Caco-2 (cell line): ENCODE measurements at regions not wholly inside any gene's neighbourhood (a gene's known extent, or its start where the extent isn't known, plus 50 kb on each side); places are given as distances from the start of the nearest gene placed in this dataset.

Source experiments
- BruUV-seq: library from RNA; stranded (reverse); fragments of 400-500 nt; replicated peaks from 2 replicates; lab custom pipeline; 2021; lab: Mats Ljungman, UMichigan
- CTCF ChIA-PET: fragments of 300-600 bp; sonication (Branson Sonifier 250); formaldehyde crosslinking; loops from one replicate; lab custom pipeline; 2022; ENCODE audit warnings: antibody characterized with exemption; lab: Charles Lee
- POLR2A ChIA-PET: fragments of 300-600 bp; sonication (Branson Sonifier 250); formaldehyde crosslinking; loops from one replicate; lab custom pipeline; 2022; ENCODE audit warnings: antibody characterized with exemption; lab: Charles Lee
- DNase-seq, 2 experiments: peaks; one replicate each; pipeline versions ENCODE4 v3.0.0 to v3.0.0-alpha.2; 2020 to 2022
- H3K27me3 ChIP-seq: replicated peaks from 2 replicates; pipeline ENCODE4 v1.6.0; 2011; ENCODE audit warnings: low read length; ENCODE audit not compliant: control insufficient read depth, insufficient read depth
- H3K36me3 ChIP-seq: 2 replicates; pipeline ENCODE4 v1.5.1; 2011; ENCODE audit warnings: low read length; ENCODE audit not compliant: control insufficient read depth, insufficient read depth
- H3K4me1 ChIP-seq: fragments of 250-450 bp; sonication (Bioruptor Pico); 2 replicates; pipeline ENCODE4 v1.5.1; 2020; ENCODE audit warnings: mild to moderate bottlenecking
- H3K4me3 ChIP-seq: 2 replicates; pipeline ENCODE4 v1.5.1; 2011; ENCODE audit warnings: low read depth, mild to moderate bottlenecking, control low read depth, low read length
- H3K9me3 ChIP-seq: fragments of 250-450 bp; sonication (Bioruptor Pico); 2 replicates; pipeline ENCODE4 v1.5.1; 2020; ENCODE audit warnings: mild to moderate bottlenecking, moderate library complexity
- H3K27ac Mint-ChIP-seq: one replicate; pipeline ENCODE4 v1.8.0; 2022; ENCODE audit warnings: mixed read lengths; ENCODE audit not compliant: unreplicated experiment
- H3K27me3 Mint-ChIP-seq: one replicate; pipeline ENCODE4 v1.8.0; 2022; ENCODE audit warnings: mixed read lengths; ENCODE audit not compliant: insufficient read depth, unreplicated experiment
- H3K36me3 Mint-ChIP-seq: one replicate; pipeline ENCODE4 v1.8.0; 2022; ENCODE audit warnings: mild to moderate bottlenecking, mixed read lengths; ENCODE audit not compliant: insufficient read depth, unreplicated experiment
- H3K4me1 Mint-ChIP-seq: one replicate; pipeline ENCODE4 v1.8.0; 2022; ENCODE audit warnings: low read depth, mixed read lengths; ENCODE audit not compliant: unreplicated experiment
- H3K4me3 Mint-ChIP-seq: one replicate; pipeline ENCODE4 v1.8.0; 2022; ENCODE audit warnings: mild to moderate bottlenecking, moderate library complexity, mixed read lengths; ENCODE audit not compliant: unreplicated experiment
- H3K9me3 Mint-ChIP-seq: one replicate; pipeline ENCODE4 v1.8.0; 2022; ENCODE audit warnings: mixed read lengths; ENCODE audit not compliant: unreplicated experiment
- CTCF ChIP-seq, 2 experiments: fragments of 200-600 bp in 1 of 2; IDR thresholded peaks; 1 replicate in 1 of 2; 2 replicates in 1 of 2; pipeline versions ENCODE4 v1.5.1 to v1.8.0; 2011 to 2022; ENCODE audit warnings: antibody characterized with exemption in 1 of 2, control low read depth in 1 of 2, inconsistent platforms in 1 of 2, low read depth in 1 of 2, low read length in 1 of 2, mild to moderate bottlenecking in 1 of 2, moderate library complexity in 1 of 2; ENCODE audit not compliant: insufficient read depth in 1 of 2, severe bottlenecking in 1 of 2, unreplicated experiment in 1 of 2
- intact Hi-C: fragments of 100-400 bp; cut with micrococcal nuclease; formaldehyde crosslinking; loops from one replicate; pipeline ENCODE4 v1.10.0; 2022; ENCODE audit not compliant: unreplicated experiment

DNA sequence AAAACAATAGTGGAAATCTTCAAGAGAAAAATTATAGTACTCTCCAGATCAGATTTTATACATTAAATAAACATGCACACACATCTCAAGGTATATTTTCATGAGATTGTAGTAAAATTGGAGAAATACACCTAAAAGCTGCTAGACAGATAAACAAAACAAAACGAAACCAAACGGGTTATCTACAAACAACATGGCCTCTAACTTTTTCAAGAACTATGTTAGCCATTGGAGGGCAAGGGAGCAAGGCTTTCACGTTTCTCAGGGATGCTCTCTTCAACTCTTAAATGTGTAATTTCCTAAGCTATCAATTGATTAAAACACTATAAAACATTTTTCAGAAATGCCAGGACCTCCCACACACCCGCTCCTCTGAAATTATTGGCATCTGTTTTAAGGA lies 1262.4 kb upstream of the PCDH20 start:
- CTCF ChIA-PET: no interaction called here
- POLR2A ChIA-PET: no interaction called here
- no peaks in the 10 kb centered on the region for H3K27me3 Mint-ChIP-seq
- H3K27me3 ChIP-seq: no peaks in the 10 kb centered on the region
- no TSS peak for BruUV-seq
- no peak overlapping the region for H3K4me3 ChIP-seq
- no peak for TF ChIP-seq CTCF (IDR thresholded peaks at IDR 0.05; ENCODE audit: insufficient read depth in 1 of 2, low read depth in 1 of 2, low read length in 1 of 2, severe bottlenecking in 1 of 2, unreplicated experiment in 1 of 2)
- no peaks in the 10 kb centered on the region for H3K9me3 ChIP-seq
- no peak overlapping the region for H3K4me3 Mint-ChIP-seq
- no peak for DNase-seq
- no peak overlapping the region for H3K27ac Mint-ChIP-seq
- H3K4me1 Mint-ChIP-seq: no peaks in the 10 kb centered on the region
- no peaks in the 10 kb centered on the region for H3K36me3 ChIP-seq
- H3K4me1 ChIP-seq: no peaks in the 10 kb centered on the region
- H3K36me3 Mint-ChIP-seq: no peaks in the 10 kb centered on the region
- H3K9me3 Mint-ChIP-seq: no peaks in the 10 kb centered on the region
- intact Hi-C loops: no loop called here

- Mint-ChIP-seq H3K4me1 (no peaks in the 10 kb centered on the region), H3K9me3 (no peaks in the 10 kb centered on the region), H3K27ac (no peak overlapping the region), H3K36me3 (no peaks in the 10 kb centered on the region), H3K4me3 (no peak overlapping the region), H3K27me3 (no peaks in the 10 kb centered on the region)
- H3K27me3 ChIP-seq: no peaks in the 10 kb centered on the region
- no TSS peak for BruUV-seq
- no peak for DNase-seq
- no peaks in the 10 kb centered on the region for H3K9me3 ChIP-seq
- H3K36me3 ChIP-seq: no peaks in the 10 kb centered on the region
- intact Hi-C loops: no loop called here
- H3K4me3 ChIP-seq: no peak overlapping the region
- H3K4me1 ChIP-seq: no peaks in the 10 kb centered on the region
- TF ChIP-seq CTCF (IDR thresholded peaks at IDR 0.05; ENCODE audit: insufficient read depth in 1 of 2, low read depth in 1 of 2, low read length in 1 of 2, severe bottlenecking in 1 of 2, unreplicated experiment in 1 of 2): no peak
- ChIA-PET CTCF (no interaction called here), POLR2A (no interaction called here)
These were observed 1248.1 kb upstream of the PCDH20 start for GRCh38 chr13:62663767-62664166.

GRCh38 chr13:62659365-62659764 lies 1243.7 kb upstream of the PCDH20 start:
- H3K36me3 ChIP-seq: no peaks in the 10 kb centered on the region
- H3K9me3 Mint-ChIP-seq: no peaks in the 10 kb centered on the region
- BruUV-seq: no TSS peak

More at GRCh38 chr13:62659365-62659764, 1243.7 kb upstream of the PCDH20 start:
- Mint-ChIP-seq H3K27ac (no peak overlapping the region), H3K4me3 (no peak overlapping the region), H3K36me3 (no peaks in the 10 kb centered on the region), H3K27me3 (no peaks in the 10 kb centered on the region), H3K4me1 (no peaks in the 10 kb centered on the region)
- POLR2A ChIA-PET: no interaction called here
- CTCF ChIA-PET: no interaction called here
- no peak for TF ChIP-seq CTCF (IDR thresholded peaks at IDR 0.05; ENCODE audit: insufficient read depth in 1 of 2, low read depth in 1 of 2, low read length in 1 of 2, severe bottlenecking in 1 of 2, unreplicated experiment in 1 of 2)
- Histone ChIP-seq H3K4me1 (no peaks in the 10 kb centered on the region), H3K9me3 (no peaks in the 10 kb centered on the region), H3K4me3 (no peak overlapping the region), H3K27me3 (no peaks in the 10 kb centered on the region)
- no peak for DNase-seq
- intact Hi-C loops: no loop called here
